Omental fat pad (tissue), 3 donors: ENCODE measurements at regions not wholly inside any gene's neighbourhood (a gene's known extent, or its start where the extent isn't known, plus 50 kb on each side); places are given as distances from the start of the nearest gene placed in this dataset.

Source experiments
- ATAC-seq: fragments of 150-250 bp; one replicate; pipeline ENCODE4 v1.9.1; 2016; ENCODE audit warnings: mild to moderate bottlenecking, moderate library complexity; ENCODE audit not compliant: low FRiP score
- DNase-seq: peaks from one replicate; pipeline ENCODE4 v3.0.0-alpha.2; 2019; ENCODE audit warnings: low spot score
- TF ChIP-seq, protein P1 (sequence below), 3 donors: fragments of 450-650 bp; IDR thresholded peaks; one replicate each; pipeline ENCODE4 v1.5.1; 2016 to 2017; ENCODE audit warnings: antibody characterized with exemption in 3 of 3, mild to moderate bottlenecking in 3 of 3, moderate library complexity in 2 of 3

- TF ChIP-seq, protein P1, sequence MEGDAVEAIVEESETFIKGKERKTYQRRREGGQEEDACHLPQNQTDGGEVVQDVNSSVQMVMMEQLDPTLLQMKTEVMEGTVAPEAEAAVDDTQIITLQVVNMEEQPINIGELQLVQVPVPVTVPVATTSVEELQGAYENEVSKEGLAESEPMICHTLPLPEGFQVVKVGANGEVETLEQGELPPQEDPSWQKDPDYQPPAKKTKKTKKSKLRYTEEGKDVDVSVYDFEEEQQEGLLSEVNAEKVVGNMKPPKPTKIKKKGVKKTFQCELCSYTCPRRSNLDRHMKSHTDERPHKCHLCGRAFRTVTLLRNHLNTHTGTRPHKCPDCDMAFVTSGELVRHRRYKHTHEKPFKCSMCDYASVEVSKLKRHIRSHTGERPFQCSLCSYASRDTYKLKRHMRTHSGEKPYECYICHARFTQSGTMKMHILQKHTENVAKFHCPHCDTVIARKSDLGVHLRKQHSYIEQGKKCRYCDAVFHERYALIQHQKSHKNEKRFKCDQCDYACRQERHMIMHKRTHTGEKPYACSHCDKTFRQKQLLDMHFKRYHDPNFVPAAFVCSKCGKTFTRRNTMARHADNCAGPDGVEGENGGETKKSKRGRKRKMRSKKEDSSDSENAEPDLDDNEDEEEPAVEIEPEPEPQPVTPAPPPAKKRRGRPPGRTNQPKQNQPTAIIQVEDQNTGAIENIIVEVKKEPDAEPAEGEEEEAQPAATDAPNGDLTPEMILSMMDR (IDR thresholded peaks at IDR 0.05), result no peak
- ATAC-seq (no peak), DNase-seq (no peak)
Observed at GRCh38 chr2:234635284-234635683, 138.4 kb upstream of the ARL4C start.

DNA sequence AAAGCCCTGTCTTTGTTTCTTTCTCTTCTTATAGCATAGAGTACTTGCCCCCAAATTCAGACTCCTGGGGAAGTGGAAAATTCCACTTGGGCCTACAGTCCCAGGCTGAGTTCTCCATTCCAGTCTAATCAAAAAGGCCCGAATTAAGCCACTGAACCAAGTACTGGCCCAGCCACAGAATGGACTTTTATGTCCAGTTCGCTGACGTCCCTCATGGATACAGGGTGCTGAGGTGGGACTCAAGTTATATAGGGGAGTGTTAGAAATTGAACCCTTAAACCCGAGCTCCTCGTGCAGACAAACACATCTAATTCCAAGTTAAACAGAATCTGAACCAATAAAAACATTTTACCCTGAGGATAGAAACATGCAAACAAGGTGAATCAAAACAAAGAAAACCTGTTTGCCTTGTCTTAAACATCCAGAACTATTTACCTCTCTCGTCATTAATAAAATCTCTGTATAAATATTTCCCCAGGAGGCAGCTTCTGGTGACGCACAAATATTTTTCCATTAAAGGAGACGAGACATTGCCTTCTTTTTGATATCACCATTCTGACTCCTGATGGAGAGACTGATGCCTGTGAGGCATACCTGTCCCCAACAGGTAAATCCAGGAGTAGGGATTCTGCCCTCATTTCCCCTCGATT, 136.8 kb upstream of the ARL4C start:
- DNase-seq (no peak), ATAC-seq (no peak)
- TF ChIP-seq, protein P1 (IDR thresholded peaks at IDR 0.05), result no peak

DNA sequence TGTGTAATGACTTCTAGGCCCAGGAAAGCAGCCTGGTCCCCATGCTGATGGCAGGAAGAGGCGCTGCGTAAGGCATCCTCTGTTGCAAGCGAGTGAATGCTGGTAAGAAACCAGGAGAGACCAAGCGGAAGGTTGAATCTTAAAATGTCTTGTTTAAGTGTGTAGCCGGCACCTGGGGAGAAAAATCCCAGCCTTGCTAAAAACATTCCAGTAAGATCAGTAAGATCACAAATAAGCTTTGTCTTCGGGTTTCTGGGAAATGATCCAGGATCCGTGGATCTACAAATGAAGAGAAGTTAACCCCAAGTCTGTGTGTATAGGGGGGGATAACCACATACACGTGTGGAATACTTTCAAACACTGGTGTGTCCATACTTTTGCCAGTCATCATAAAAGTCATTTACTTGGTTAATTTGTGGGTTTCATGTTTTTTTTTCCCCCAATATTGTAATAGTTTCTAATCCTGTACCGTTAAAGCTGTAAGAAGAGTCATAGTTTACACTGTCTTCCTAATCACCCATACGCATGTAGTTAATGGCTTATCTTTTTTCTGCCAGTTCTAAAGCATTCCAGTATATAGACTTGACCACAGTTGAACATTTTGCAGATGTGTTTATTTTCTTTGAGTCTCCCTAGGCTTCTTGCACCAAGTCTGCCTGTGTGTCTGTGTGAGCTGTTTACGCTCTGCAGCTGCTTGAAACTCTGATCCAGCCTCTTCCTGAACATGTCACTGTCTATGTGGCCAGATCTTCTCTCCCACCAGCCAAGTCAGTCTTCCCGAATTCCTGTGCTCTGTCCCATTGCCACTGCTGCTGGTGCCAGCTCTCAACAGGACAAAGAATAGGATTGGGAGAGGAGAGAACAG, 135.9 kb upstream of the ARL4C start:
- ATAC-seq, result no peak
- DNase-seq, result no peak
- TF ChIP-seq, protein P1 (IDR thresholded peaks at IDR 0.05), result no peak

DNA sequence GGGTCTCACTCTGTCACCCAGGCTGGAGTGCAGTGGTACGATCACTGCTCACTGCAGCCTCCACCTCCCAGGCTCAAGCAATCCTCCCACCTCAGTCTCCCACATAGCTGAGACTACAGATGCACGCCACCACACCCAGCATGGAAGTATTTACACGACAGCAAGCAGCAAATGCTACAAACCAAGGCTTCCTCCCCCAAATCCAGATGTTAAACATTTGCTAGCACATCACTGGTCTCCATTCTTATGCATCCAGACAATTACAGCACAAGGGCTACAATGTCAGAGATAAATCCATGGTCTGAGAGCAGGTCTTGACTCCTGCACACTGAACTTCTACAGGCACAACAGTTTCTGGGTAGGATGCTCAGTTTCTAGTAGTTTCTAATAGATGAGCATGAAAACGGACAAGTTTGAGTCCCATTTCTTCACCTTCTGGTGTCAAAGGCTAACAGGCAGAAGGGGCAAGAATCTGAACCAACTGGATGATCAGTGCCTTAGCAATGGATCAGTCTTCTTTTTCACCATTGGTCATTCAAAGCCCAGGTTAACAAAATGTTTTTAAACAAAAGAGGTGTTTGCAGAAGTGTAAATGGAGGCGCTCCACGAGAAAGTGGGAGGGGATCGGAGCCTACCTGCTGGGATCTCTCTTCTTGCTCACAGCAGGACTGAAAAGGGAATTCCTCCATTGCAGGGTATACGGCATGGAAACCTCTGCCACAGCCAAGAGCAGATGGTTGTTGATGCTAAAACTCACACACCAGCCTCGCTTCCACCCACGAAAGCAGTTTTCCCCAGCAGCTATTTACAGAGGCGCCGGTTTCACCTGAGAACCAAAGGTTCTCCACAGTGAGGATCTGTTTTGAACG, 135.0 kb upstream of the ARL4C start:
- TF ChIP-seq, protein P1 (IDR thresholded peaks at IDR 0.05), result no peak
- ATAC-seq (no peak), DNase-seq (no peak)

DNA sequence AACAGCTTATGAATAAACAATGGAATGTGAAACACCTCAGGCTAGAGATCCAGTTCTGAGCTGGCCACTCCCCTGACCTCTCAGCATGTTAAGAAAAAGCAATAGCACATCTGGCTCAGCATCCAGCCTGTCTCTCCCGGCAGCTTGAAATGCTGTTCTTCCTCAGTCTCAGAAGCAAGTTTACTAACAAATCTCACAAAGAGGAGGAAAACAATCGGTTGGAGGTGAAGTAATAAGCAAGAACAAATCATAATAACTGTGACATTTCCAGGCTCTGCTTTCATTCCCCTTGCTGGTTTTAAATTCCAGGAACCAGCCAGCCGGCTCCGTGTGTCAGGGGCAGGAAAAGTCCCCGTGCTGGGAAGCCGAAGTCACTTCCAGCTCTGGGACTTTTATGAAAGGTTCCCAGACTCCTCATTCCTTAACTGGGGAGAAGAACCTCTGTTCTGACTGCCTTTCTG, 133.9 kb upstream of the ARL4C start:
- DNase-seq, result no peak
- TF ChIP-seq, protein P1 (IDR thresholded peaks at IDR 0.05), result no peak
- no peak for ATAC-seq

DNA sequence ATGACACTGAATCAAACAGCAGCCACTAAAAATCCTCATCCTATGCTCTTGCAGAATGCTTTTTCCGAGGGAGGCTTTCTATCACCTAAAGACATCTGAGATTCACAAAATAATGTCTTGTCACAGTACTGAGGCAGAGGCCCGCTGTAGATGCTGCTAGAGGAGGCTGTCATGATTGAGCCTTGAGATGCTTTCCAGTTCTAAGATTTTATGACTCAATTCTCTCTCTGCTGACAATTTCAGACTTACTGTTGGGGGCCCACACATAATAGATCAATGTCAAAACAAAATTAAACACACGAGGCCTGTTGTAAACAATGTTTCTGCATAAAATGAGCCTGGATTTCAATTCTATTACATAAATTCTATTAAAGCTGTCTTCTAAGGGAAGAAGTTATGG, 132.7 kb upstream of the ARL4C start:
- DNase-seq (no peak), ATAC-seq (no peak)
- TF ChIP-seq, protein P1 (IDR thresholded peaks at IDR 0.05), result no peak
